Ishikawa (cell line): ENCODE measurements at regions not wholly inside any gene's neighbourhood (a gene's known extent, or its start where the extent isn't known, plus 50 kb on each side); places are given as distances from the start of the nearest gene placed in this dataset.

Experiments used
- CEBPB ChIP-seq: IDR thresholded peaks from 2 replicates; pipeline ENCODE4 v1.6.1; 2012
- CREB1 ChIP-seq: IDR thresholded peaks from 2 replicates; pipeline ENCODE4 v1.6.1; 2012; ENCODE audit warnings: low read depth
- EGR1 ChIP-seq: IDR thresholded peaks from 2 replicates; pipeline ENCODE4 v1.6.1; 2012
- EP300 ChIP-seq: IDR thresholded peaks from 2 replicates; pipeline ENCODE4 v1.6.1; 2012; ENCODE audit warnings: borderline replicate concordance
- FOXM1 ChIP-seq: IDR thresholded peaks from 2 replicates; pipeline ENCODE4 v1.6.1; 2012; ENCODE audit warnings: low read depth, borderline replicate concordance
- NFIC ChIP-seq: IDR thresholded peaks from 2 replicates; pipeline ENCODE4 v1.6.1; 2012
- RAD21 ChIP-seq: IDR thresholded peaks from 2 replicates; pipeline ENCODE4 v1.6.1; 2012; ENCODE audit warnings: low read depth
- REST ChIP-seq: IDR thresholded peaks from 2 replicates; pipeline ENCODE4 v1.6.1; 2012; ENCODE audit warnings: low read depth, mild to moderate bottlenecking
- TAF1 ChIP-seq: IDR thresholded peaks from 2 replicates; pipeline ENCODE4 v1.6.1; 2012; ENCODE audit warnings: low read depth, mild to moderate bottlenecking
- TCF12 ChIP-seq: IDR thresholded peaks from 2 replicates; pipeline ENCODE4 v1.6.1; 2012; ENCODE audit warnings: low read depth
- TEAD4 ChIP-seq: IDR thresholded peaks from 2 replicates; pipeline ENCODE4 v1.6.1; 2012
- USF1 ChIP-seq: IDR thresholded peaks from 2 replicates; pipeline ENCODE4 v1.6.1; 2012
- YY1 ChIP-seq: IDR thresholded peaks from 2 replicates; pipeline ENCODE4 v1.6.1; 2012; ENCODE audit warnings: low read depth
- ZBTB7A ChIP-seq: IDR thresholded peaks from 2 replicates; pipeline ENCODE4 v1.6.1; 2012; ENCODE audit warnings: low read depth
- TF ChIP-seq, protein P1 (sequence below): IDR thresholded peaks from 2 replicates; pipeline ENCODE4 v1.6.1; 2012

GRCh38 chr10:106493751-106494150 lies 670.8 kb downstream of the SORCS1 start:
- TF ChIP-seq REST: no peak
- TF ChIP-seq FOXM1: no peak
- no peak for TF ChIP-seq RAD21
- no peak for TF ChIP-seq CEBPB
- no peak for TF ChIP-seq YY1

DNA sequence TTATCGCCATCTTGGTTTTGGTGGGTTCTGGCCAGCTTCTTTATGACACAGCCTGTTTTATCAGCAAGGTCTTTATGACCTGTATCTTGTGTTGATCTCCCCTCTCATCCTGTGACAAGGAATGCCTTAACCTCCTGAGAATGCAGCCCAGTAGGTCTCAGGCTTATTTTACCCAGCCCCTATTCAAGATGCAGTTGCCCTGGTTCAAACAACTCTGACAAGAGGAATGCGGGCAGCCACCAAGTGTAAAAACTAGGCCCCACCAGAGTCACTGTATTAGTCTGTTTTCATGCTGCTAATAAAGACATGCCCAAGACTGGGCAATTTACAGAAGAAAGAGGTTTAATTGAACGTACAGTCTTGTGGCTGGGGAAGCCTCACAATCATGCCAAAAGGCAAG lies 671.3 kb downstream of the SORCS1 start:
- TF ChIP-seq FOXM1: no peak
- TF ChIP-seq CREB1: no peak
- TF ChIP-seq, protein P1, sequence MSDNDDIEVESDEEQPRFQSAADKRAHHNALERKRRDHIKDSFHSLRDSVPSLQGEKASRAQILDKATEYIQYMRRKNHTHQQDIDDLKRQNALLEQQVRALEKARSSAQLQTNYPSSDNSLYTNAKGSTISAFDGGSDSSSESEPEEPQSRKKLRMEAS: no peak
- no peak for TF ChIP-seq TAF1
- no peak for TF ChIP-seq RAD21
- no peak for TF ChIP-seq TEAD4
- TF ChIP-seq YY1: no peak

DNA sequence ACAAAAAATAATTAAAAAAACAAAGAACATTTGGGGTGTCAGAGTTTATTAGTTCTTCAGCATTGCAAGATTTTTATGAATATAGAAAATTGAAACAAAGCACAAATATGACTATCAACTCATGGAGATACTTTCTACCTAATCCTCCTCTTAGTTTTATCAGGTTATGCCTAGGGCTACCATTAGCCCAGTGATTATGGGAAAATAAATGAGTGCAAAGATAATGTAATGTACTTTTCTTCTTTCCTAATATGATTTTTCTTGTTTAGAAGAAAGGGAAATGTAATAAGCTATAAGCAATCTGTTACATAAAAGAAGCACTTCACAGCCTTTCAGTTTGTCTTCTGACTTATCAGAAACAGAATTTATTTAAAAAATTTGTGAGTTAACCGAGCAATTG lies 676.8 kb downstream of the SORCS1 start:
- no peak for TF ChIP-seq CREB1
- no peak for TF ChIP-seq YY1
- no peak for TF ChIP-seq TAF1
- no peak for TF ChIP-seq EGR1
- TF ChIP-seq NFIC: no peak

GRCh38 chr10:106481598-106482275 lies 682.8 kb downstream of the SORCS1 start:
- TF ChIP-seq EGR1 (no peak), EP300 (no peak), NFIC (no peak), USF1 (no peak), REST (no peak), TAF1 (no peak), FOXM1 (no peak), ZBTB7A (no peak), TEAD4 (no peak), CEBPB (no peak), TCF12 (no peak), RAD21 (no peak), CREB1 (no peak), YY1 (no peak)
- TF ChIP-seq, protein P1: no peak

- TF ChIP-seq NFIC (no peak), EGR1 (no peak), EP300 (no peak), TCF12 (no peak), TEAD4 (no peak), CEBPB (no peak), FOXM1 (no peak), USF1 (no peak), REST (no peak), ZBTB7A (no peak)
- TF ChIP-seq, protein P1: no peak
Measured at GRCh38 chr10:106479636-106480035, 684.9 kb downstream of the SORCS1 start.
